Stimulated activated CD4-positive, alpha-beta T cell treated with anti-CD3 and anti-CD28 coated beads, TNF-alpha, amount 100 ng/mL, for 48 hours (primary cell): ENCODE measurements at regions not wholly inside any gene's neighbourhood (a gene's known extent, or its start where the extent isn't known, plus 50 kb on each side); places are given as distances from the start of the nearest gene placed in this dataset.

Experiments used
- DNase-seq, 3 donors: peaks; one replicate each; pipeline ENCODE4 v3.0.0-alpha.2; 2020; ENCODE audit warnings: low read depth in 3 of 3

GRCh38 chr2:207257251-207258250, 91.8 kb upstream of the KLF7 start:
- no peak for DNase-seq

GRCh38 chr2:207258263-207258991, 92.7 kb upstream of the KLF7 start:
- no peak for DNase-seq

GRCh38 chr2:207260021-207260420, 94.3 kb upstream of the KLF7 start:
- DNase-seq: no peak

GRCh38 chr2:207260947-207261346, 95.2 kb upstream of the KLF7 start:
- DNase-seq: no peak

GRCh38 chr2:207264310-207264709, 98.6 kb upstream of the KLF7 start:
- no peak for DNase-seq

GRCh38 chr2:207265332-207265731, 99.6 kb upstream of the KLF7 start:
- DNase-seq: no peak

GRCh38 chr2:207265869-207266268, 100.1 kb upstream of the KLF7 start:
- DNase-seq: no peak

- DNase-seq: no peak
Observed at GRCh38 chr2:207266648-207267047, 100.9 kb upstream of the KLF7 start.

- DNase-seq: no peak
Observed at GRCh38 chr2:207269038-207269437, 103.3 kb upstream of the KLF7 start.

GRCh38 chr2:207274530-207275189, 108.9 kb upstream of the KLF7 start:
- no peak for DNase-seq

GRCh38 chr2:207275779-207276178, 110.0 kb upstream of the KLF7 start:
- no peak for DNase-seq

GRCh38 chr2:207276248-207276647, 110.5 kb upstream of the KLF7 start:
- DNase-seq: no peak

GRCh38 chr2:207276858-207277257, 111.1 kb upstream of the KLF7 start:
- DNase-seq: no peak

- DNase-seq: no peak
Observed at GRCh38 chr2:207279520-207279919, 113.8 kb upstream of the KLF7 start.

GRCh38 chr2:207281436-207281835, 115.7 kb upstream of the KLF7 start:
- no peak for DNase-seq

- no peak for DNase-seq
Observed at GRCh38 chr2:207282916-207283315, 117.2 kb upstream of the KLF7 start.

GRCh38 chr2:207283356-207283755, 117.6 kb upstream of the KLF7 start:
- no peak for DNase-seq

- no peak for DNase-seq
Observed at GRCh38 chr2:207284556-207285472, 119.1 kb upstream of the KLF7 start.

- no peak for DNase-seq
Observed at GRCh38 chr2:207285473-207285815, 119.7 kb upstream of the KLF7 start.

- no peak for DNase-seq
Observed at GRCh38 chr2:207286106-207286505, 120.4 kb upstream of the KLF7 start.

- no peak for DNase-seq
Observed at GRCh38 chr2:207288628-207289027, 122.9 kb upstream of the KLF7 start.
